T follicular helper cell (primary cell): ENCODE measurements at regions not wholly inside any gene's neighbourhood (a gene's known extent, or its start where the extent isn't known, plus 50 kb on each side); places are given as distances from the start of the nearest gene placed in this dataset.
"Not testable (repeated sequence)": the region's sequence is repeated elsewhere in the genome, so short reads cannot be mapped to it uniquely, and the experiment has no call there.

Experiments
- DNase-seq: peaks from one replicate; pipeline ENCODE4 v3.0.0-alpha.2; 2020; ENCODE audit warnings: low read depth

- DNase-seq = no peak
Observed at GRCh38 chr5:5884593-5884992, 462.1 kb downstream of the ICE1 start.

- DNase-seq = no peak
Observed at GRCh38 chr5:5883562-5883961, 461.1 kb downstream of the ICE1 start.

GRCh38 chr5:5883146-5883545 lies 460.7 kb downstream of the ICE1 start:
- no peak for DNase-seq

- DNase-seq = no peak
Observed at GRCh38 chr5:5882706-5883105, 460.2 kb downstream of the ICE1 start.

- DNase-seq = no peak
Observed at GRCh38 chr5:5881294-5881693, 458.8 kb downstream of the ICE1 start.

GRCh38 chr5:5880077-5880763 lies 457.7 kb downstream of the ICE1 start:
- no peak for DNase-seq

GRCh38 chr5:5857396-5857795 lies 434.9 kb downstream of the ICE1 start:
- DNase-seq = no peak

- DNase-seq = no peak
Observed at GRCh38 chr5:5854087-5854486, 431.6 kb downstream of the ICE1 start.

GRCh38 chr5:5838493-5838892 lies 416.0 kb downstream of the ICE1 start:
- no peak for DNase-seq

GRCh38 chr5:5831622-5832021 lies 409.1 kb downstream of the ICE1 start:
- DNase-seq = not testable (repeated sequence)

- DNase-seq = no peak
Observed at GRCh38 chr5:5828619-5829018, 406.1 kb downstream of the ICE1 start.

- DNase-seq = no peak
Observed at GRCh38 chr5:5826911-5827310, 404.4 kb downstream of the ICE1 start.

- DNase-seq = no peak
Observed at GRCh38 chr5:5822729-5823257, 400.3 kb downstream of the ICE1 start.

GRCh38 chr5:5816960-5817359 lies 394.5 kb downstream of the ICE1 start:
- no peak for DNase-seq

- DNase-seq = no peak
Observed at GRCh38 chr5:5813441-5813840, 391.0 kb downstream of the ICE1 start.

- DNase-seq = no peak
Observed at GRCh38 chr5:5810461-5810860, 388.0 kb downstream of the ICE1 start.

GRCh38 chr5:5805916-5806315 lies 383.4 kb downstream of the ICE1 start:
- no peak for DNase-seq

GRCh38 chr5:5804478-5805233 lies 382.2 kb downstream of the ICE1 start:
- no peak for DNase-seq

GRCh38 chr5:5800801-5801761 lies 378.6 kb downstream of the ICE1 start:
- no peak for DNase-seq

GRCh38 chr5:5799826-5800225 lies 377.3 kb downstream of the ICE1 start:
- DNase-seq = no peak

GRCh38 chr5:5799229-5799628 lies 376.8 kb downstream of the ICE1 start:
- DNase-seq = no peak

GRCh38 chr5:5798462-5798861 lies 376.0 kb downstream of the ICE1 start:
- DNase-seq = no peak
